NCI-H2171 treated with DMSO at 0.1 percent for 48 hours (cell line): ENCODE measurements at regions not wholly inside any gene's neighbourhood (a gene's known extent, or its start where the extent isn't known, plus 50 kb on each side); places are given as distances from the start of the nearest gene placed in this dataset.
"Not testable (repeated sequence)": the region's sequence is repeated elsewhere in the genome, so short reads cannot be mapped to it uniquely, and the experiment has no call there.

Experiments
- DNase-seq: peaks from one replicate; lab custom pipeline; 2025; lab: John Stamatoyannopoulos, UW

GRCh38 chr5:104512063-104512825 lies 949.7 kb upstream of the NUDT12 start:
- DNase-seq, result no peak

GRCh38 chr5:104498281-104498680 lies 935.7 kb upstream of the NUDT12 start:
- DNase-seq, result no peak

- DNase-seq, result no peak
Observed at GRCh38 chr5:104494083-104494482, 931.5 kb upstream of the NUDT12 start.

GRCh38 chr5:104472811-104473210 lies 910.2 kb upstream of the NUDT12 start:
- no peak for DNase-seq

GRCh38 chr5:104456122-104456521 lies 893.5 kb upstream of the NUDT12 start:
- DNase-seq, result no peak

- no peak for DNase-seq
Observed at GRCh38 chr5:104452550-104452949, 890.0 kb upstream of the NUDT12 start.

GRCh38 chr5:104451911-104452310 lies 889.3 kb upstream of the NUDT12 start:
- DNase-seq, result not testable (repeated sequence)

GRCh38 chr5:104444656-104445055 lies 882.1 kb upstream of the NUDT12 start:
- DNase-seq, result no peak

- no peak for DNase-seq
Observed at GRCh38 chr5:104443706-104444105, 881.1 kb upstream of the NUDT12 start.

GRCh38 chr5:104431981-104432380 lies 869.4 kb upstream of the NUDT12 start:
- DNase-seq, result peak; percentile 94

- DNase-seq, result no peak
Observed at GRCh38 chr5:104431002-104431620, 868.5 kb upstream of the NUDT12 start.

- DNase-seq, result no peak
Observed at GRCh38 chr5:104429911-104430310, 867.3 kb upstream of the NUDT12 start.

- no peak for DNase-seq
Observed at GRCh38 chr5:104421431-104421830, 858.8 kb upstream of the NUDT12 start.

- DNase-seq, result no peak
Observed at GRCh38 chr5:104418056-104418455, 855.5 kb upstream of the NUDT12 start.

GRCh38 chr5:104412649-104413240 lies 850.2 kb upstream of the NUDT12 start:
- DNase-seq, result peak; percentile 7

- DNase-seq, result peak; percentile 56
Observed at GRCh38 chr5:104400941-104401340, 838.4 kb upstream of the NUDT12 start.

GRCh38 chr5:104385906-104386305 lies 823.3 kb upstream of the NUDT12 start:
- DNase-seq, result no peak

- no peak for DNase-seq
Observed at GRCh38 chr5:104375345-104375744, 812.8 kb upstream of the NUDT12 start.

GRCh38 chr5:104372796-104373195 lies 810.2 kb upstream of the NUDT12 start:
- DNase-seq, result no peak

- DNase-seq, result no peak
Observed at GRCh38 chr5:104372376-104372775, 809.8 kb upstream of the NUDT12 start.

GRCh38 chr5:104370523-104370922 lies 807.9 kb upstream of the NUDT12 start:
- DNase-seq, result no peak

GRCh38 chr5:104367978-104368377 lies 805.4 kb upstream of the NUDT12 start:
- no peak for DNase-seq

- DNase-seq, result no peak
Observed at GRCh38 chr5:104363567-104363966, 801.0 kb upstream of the NUDT12 start.
